HepG2 (cell line): ENCODE measurements at regions not wholly inside any gene's neighbourhood (a gene's known extent, or its start where the extent isn't known, plus 50 kb on each side); places are given as distances from the start of the nearest gene placed in this dataset.

Source experiments
- ELF4 ChIP-seq: sonication (generic); formaldehyde crosslinking; IDR thresholded peaks from 2 replicates; pipeline ENCODE4 v1.5.0; 2020; ENCODE audit warnings: missing genetic modification reagents, mild to moderate bottlenecking, moderate library complexity, borderline replicate concordance
- ZBTB43 ChIP-seq: sonication (generic); formaldehyde crosslinking; conservative IDR thresholded peaks from 2 replicates; pipeline ENCODE4 v1.4.0; 2020; ENCODE audit warnings: missing genetic modification reagents

GRCh38 chr4:37169956-37170355 is 74.6 kb upstream of the NWD2 start:
- TF ChIP-seq ELF4 (CRISPR knock-in tag) (no peak), ZBTB43 (CRISPR knock-in tag) (no peak)
